ENCODE measurements at regions not wholly inside any gene's neighbourhood (a gene's known extent, or its start where the extent isn't known, plus 50 kb on each side); places are given as distances from the start of the nearest gene placed in this dataset.

DNA sequence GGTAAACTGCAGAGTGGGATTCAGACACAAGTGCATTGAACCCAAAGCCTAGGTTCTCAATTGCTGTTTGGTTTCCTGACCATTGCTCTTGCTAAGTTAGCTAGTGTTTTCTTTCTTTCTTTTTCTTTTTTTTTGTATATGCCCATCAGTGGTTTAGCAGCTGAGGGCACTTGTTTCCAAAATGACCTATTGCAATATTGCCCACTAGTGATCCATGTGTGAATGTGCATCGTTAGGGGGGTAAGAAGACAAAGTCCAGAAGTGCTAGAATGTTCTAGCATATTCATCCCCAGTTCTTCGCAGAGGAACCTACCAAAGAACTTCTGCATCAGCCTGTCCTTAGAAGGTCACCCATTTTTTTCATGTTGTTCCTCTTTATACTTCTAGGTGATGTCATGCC is 252.8 kb upstream of the GPR26 start:
- no peak overlapping the region for H3K4me3 Mint-ChIP-seq
- intact Hi-C loops (cut with micrococcal nuclease) = no loop called here
- no peaks in the 10 kb centered on the region for H3K9me3 Mint-ChIP-seq
- CTCF ChIA-PET = no interaction called here
- POLR2A ChIA-PET = no interaction called here
- DNase-seq (no peak), ATAC-seq (no peak)
- H3K27ac Mint-ChIP-seq = no peak overlapping the region
- no peaks in the 10 kb centered on the region for H3K4me1 Mint-ChIP-seq (ENCODE audit: low read depth)
- peaks cover 2% of the 10 kb centered on the region for H3K27me3 Mint-ChIP-seq
- no peaks in the 10 kb centered on the region for H3K36me3 Mint-ChIP-seq (ENCODE audit: low read depth)
- TF ChIP-seq, protein P1, sequence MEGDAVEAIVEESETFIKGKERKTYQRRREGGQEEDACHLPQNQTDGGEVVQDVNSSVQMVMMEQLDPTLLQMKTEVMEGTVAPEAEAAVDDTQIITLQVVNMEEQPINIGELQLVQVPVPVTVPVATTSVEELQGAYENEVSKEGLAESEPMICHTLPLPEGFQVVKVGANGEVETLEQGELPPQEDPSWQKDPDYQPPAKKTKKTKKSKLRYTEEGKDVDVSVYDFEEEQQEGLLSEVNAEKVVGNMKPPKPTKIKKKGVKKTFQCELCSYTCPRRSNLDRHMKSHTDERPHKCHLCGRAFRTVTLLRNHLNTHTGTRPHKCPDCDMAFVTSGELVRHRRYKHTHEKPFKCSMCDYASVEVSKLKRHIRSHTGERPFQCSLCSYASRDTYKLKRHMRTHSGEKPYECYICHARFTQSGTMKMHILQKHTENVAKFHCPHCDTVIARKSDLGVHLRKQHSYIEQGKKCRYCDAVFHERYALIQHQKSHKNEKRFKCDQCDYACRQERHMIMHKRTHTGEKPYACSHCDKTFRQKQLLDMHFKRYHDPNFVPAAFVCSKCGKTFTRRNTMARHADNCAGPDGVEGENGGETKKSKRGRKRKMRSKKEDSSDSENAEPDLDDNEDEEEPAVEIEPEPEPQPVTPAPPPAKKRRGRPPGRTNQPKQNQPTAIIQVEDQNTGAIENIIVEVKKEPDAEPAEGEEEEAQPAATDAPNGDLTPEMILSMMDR (IDR thresholded peaks at IDR 0.05) = no peak

DNA sequence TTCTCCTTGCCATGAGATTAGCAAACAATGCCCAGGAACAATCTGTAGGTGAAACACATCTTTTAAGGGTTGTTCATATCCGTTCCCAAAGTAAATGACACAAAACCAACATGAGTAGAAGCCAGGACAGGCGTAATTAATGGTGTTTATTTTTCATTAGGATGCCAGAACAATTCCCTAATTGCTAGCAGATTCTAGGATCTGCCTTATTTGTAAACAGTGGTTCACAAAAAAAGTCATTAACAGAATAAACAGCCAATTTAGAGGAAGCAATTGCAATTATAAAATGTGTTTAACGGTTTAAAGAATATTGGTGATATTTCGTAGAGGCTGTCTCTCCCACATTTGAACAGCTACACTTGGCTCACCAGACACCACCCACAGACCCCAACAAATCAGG is 250.6 kb upstream of the GPR26 start:
- ChIA-PET POLR2A (no interaction called here), CTCF (no interaction called here)
- Mint-ChIP-seq H3K27me3 (peaks cover 2% of the 10 kb centered on the region), H3K4me1 (ENCODE audit: low read depth) (no peaks in the 10 kb centered on the region), H3K4me3 (no peak overlapping the region), H3K36me3 (ENCODE audit: low read depth) (no peaks in the 10 kb centered on the region), H3K9me3 (no peaks in the 10 kb centered on the region), H3K27ac (no peak overlapping the region)
- no peak for DNase-seq
- intact Hi-C loops (cut with micrococcal nuclease) = no loop called here
- no peak for ATAC-seq
- TF ChIP-seq, protein P1 (IDR thresholded peaks at IDR 0.05) = no peak

- TF ChIP-seq, protein P1 (IDR thresholded peaks at IDR 0.05) = no peak
- ChIA-PET POLR2A (no interaction called here), CTCF (no interaction called here)
- ATAC-seq = no peak
- intact Hi-C loops (cut with micrococcal nuclease) = no loop called here
- no peak for DNase-seq
- H3K36me3 Mint-ChIP-seq (ENCODE audit: low read depth) = no peaks in the 10 kb centered on the region
- no peaks in the 10 kb centered on the region for H3K9me3 Mint-ChIP-seq
- H3K4me3 Mint-ChIP-seq = no peak overlapping the region
- H3K4me1 Mint-ChIP-seq (ENCODE audit: low read depth) = no peaks in the 10 kb centered on the region
- no peak overlapping the region for H3K27ac Mint-ChIP-seq
- peaks cover 2% of the 10 kb centered on the region for H3K27me3 Mint-ChIP-seq
These were observed 248.7 kb upstream of the GPR26 start for GRCh38 chr10:123417414-123417813.

GRCh38 chr10:123421461-123421860 is 244.7 kb upstream of the GPR26 start:
- H3K27ac Mint-ChIP-seq = no peak overlapping the region
- ATAC-seq (no peak), DNase-seq (no peak)
- H3K27me3 Mint-ChIP-seq = peaks cover 5% of the 10 kb centered on the region
- H3K4me1 Mint-ChIP-seq (ENCODE audit: low read depth) = no peaks in the 10 kb centered on the region
- no peaks in the 10 kb centered on the region for H3K9me3 Mint-ChIP-seq
- intact Hi-C loops (cut with micrococcal nuclease) = no loop called here
- POLR2A ChIA-PET = no interaction called here
- CTCF ChIA-PET = no interaction called here
- no peak overlapping the region for H3K4me3 Mint-ChIP-seq
- H3K36me3 Mint-ChIP-seq (ENCODE audit: low read depth) = no peaks in the 10 kb centered on the region
- TF ChIP-seq, protein P1 (IDR thresholded peaks at IDR 0.05) = no peak

- Mint-ChIP-seq H3K27me3 (peaks cover 5% of the 10 kb centered on the region), H3K27ac (no peak overlapping the region), H3K9me3 (no peaks in the 10 kb centered on the region), H3K4me3 (no peak overlapping the region), H3K4me1 (ENCODE audit: low read depth) (no peaks in the 10 kb centered on the region), H3K36me3 (ENCODE audit: low read depth) (no peaks in the 10 kb centered on the region)
- DNase-seq (no peak), ATAC-seq (no peak)
- ChIA-PET POLR2A (no interaction called here), CTCF (no interaction called here)
- intact Hi-C loops (cut with micrococcal nuclease) = no loop called here
- TF ChIP-seq, protein P1 (IDR thresholded peaks at IDR 0.05) = no peak
These were observed 243.9 kb upstream of the GPR26 start for GRCh38 chr10:123422261-123422660.
